Astrocyte (in vitro differentiated cells and primary cell): ENCODE measurements at regions not wholly inside any gene's neighbourhood (a gene's known extent, or its start where the extent isn't known, plus 50 kb on each side); places are given as distances from the start of the nearest gene placed in this dataset.

ENCODE experiments used
- EZH2 ChIP-seq: IDR thresholded peaks from 2 replicates; pipeline ENCODE4 v1.6.1; 2012; ENCODE audit warnings: mild to moderate bottlenecking, low read length, inconsistent platforms; ENCODE audit not compliant: insufficient read depth
- TF ChIP-seq, protein P1 (sequence below): IDR thresholded peaks from 2 replicates; pipeline ENCODE4 v1.5.1; 2011; ENCODE audit warnings: low read depth, mild to moderate bottlenecking, inconsistent platforms, low read length, moderate library complexity; ENCODE audit not compliant: insufficient read depth

DNA sequence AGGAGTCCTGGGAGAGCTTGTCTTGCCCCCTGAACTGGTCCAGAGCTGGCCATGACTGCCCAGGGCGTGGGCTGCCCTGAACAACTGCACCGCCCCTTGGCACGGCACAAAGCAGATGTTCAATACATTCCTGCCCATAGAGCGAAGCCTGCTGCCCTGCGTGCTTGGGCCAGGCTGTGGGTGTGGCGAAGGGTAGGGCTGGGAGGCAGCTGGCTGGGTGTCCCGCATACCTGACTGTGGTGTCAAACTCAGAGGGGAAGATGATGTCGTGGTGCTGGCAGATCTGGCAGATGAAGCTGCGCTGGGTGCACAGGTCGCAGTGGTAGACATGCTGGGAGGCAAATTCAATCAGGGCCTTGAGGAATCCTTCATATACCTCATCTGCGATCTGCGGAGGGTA lies 124.2 kb upstream of the SMURF2 start:
- TF ChIP-seq, protein P1, sequence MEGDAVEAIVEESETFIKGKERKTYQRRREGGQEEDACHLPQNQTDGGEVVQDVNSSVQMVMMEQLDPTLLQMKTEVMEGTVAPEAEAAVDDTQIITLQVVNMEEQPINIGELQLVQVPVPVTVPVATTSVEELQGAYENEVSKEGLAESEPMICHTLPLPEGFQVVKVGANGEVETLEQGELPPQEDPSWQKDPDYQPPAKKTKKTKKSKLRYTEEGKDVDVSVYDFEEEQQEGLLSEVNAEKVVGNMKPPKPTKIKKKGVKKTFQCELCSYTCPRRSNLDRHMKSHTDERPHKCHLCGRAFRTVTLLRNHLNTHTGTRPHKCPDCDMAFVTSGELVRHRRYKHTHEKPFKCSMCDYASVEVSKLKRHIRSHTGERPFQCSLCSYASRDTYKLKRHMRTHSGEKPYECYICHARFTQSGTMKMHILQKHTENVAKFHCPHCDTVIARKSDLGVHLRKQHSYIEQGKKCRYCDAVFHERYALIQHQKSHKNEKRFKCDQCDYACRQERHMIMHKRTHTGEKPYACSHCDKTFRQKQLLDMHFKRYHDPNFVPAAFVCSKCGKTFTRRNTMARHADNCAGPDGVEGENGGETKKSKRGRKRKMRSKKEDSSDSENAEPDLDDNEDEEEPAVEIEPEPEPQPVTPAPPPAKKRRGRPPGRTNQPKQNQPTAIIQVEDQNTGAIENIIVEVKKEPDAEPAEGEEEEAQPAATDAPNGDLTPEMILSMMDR = no peak
- no peak for TF ChIP-seq EZH2
